ENCODE measurements at regions not wholly inside any gene's neighbourhood (a gene's known extent, or its start where the extent isn't known, plus 50 kb on each side); places are given as distances from the start of the nearest gene placed in this dataset.

- no peak overlapping the region for H3K27ac ChIP-seq
- no peak for TF ChIP-seq ZFX (IDR thresholded peaks at IDR 0.05)
- no peak for TF ChIP-seq CTCF (conservative IDR thresholded peaks at IDR 0.05)
These were observed 383.1 kb upstream of the HTR2A start for GRCh38 chr13:47279920-47280319.

GRCh38 chr13:47277774-47278173 lies 380.9 kb upstream of the HTR2A start:
- TF ChIP-seq CTCF (conservative IDR thresholded peaks at IDR 0.05), result no peak
- TF ChIP-seq ZFX (IDR thresholded peaks at IDR 0.05), result no peak
- H3K27ac ChIP-seq, result no peak overlapping the region

DNA sequence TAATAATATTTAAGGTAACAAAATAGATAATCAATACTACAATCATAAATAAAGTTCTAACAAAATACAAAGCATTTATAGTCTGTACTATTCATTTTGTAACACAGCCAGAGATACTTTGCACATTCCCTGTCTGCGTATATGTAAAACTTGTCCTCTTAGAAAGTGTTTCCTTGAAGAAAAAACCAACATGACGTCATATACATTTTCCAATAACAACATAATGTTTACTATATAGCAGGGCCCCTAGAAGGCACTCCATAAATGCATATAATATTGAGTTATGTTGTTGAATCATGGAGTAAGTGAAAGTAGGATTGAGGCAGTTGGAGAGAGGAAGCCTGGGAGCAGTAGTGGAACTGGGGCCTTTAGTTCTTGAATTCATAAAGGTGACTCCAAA lies 371.4 kb upstream of the HTR2A start:
- TF ChIP-seq CTCF (conservative IDR thresholded peaks at IDR 0.05), result no peak
- no peak for TF ChIP-seq ZFX (IDR thresholded peaks at IDR 0.05)
- no peak overlapping the region for H3K27ac ChIP-seq

DNA sequence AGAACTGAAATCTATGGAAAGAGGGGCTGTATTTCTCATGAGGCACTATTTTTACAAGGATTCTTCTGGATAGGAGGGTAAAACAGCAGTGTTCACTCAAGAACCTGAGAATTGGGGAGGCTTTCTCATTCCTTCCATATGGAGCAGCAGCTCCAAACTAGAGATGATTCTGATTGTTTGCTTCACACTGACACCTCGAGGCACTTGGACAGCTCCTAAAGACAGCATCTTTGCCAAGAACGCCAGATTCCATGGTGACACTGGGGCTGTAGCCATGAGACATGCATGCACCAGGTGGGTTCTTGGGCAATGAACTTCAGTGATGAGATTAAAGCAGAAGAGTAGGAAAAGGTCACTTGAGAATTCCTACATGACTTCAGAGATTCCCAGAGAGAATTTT lies 361.5 kb upstream of the HTR2A start:
- no peak for TF ChIP-seq ZFX (IDR thresholded peaks at IDR 0.05)
- TF ChIP-seq CTCF (conservative IDR thresholded peaks at IDR 0.05), result no peak
- H3K27ac ChIP-seq, result no peak overlapping the region

DNA sequence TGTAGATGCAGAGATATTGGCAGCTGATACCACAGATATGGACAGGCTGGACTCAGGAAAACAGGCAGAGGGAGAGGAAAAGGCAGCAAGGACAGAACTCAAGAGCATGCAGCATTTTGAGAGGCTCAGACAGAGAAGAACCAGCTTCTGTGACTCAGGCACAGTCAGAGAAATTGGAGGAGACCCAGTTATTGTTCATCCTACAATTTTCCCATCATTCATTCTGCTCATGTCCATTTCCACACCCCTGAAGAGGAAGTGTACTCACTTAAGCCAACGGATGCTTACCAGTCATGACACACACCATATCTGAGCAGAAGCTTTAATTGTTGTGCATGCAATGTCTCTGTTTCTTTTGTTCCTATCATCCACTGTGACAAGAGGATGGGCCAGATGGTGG lies 359.8 kb upstream of the HTR2A start:
- no peak for TF ChIP-seq CTCF (conservative IDR thresholded peaks at IDR 0.05)
- TF ChIP-seq ZFX (IDR thresholded peaks at IDR 0.05), result no peak
- no peak overlapping the region for H3K27ac ChIP-seq

DNA sequence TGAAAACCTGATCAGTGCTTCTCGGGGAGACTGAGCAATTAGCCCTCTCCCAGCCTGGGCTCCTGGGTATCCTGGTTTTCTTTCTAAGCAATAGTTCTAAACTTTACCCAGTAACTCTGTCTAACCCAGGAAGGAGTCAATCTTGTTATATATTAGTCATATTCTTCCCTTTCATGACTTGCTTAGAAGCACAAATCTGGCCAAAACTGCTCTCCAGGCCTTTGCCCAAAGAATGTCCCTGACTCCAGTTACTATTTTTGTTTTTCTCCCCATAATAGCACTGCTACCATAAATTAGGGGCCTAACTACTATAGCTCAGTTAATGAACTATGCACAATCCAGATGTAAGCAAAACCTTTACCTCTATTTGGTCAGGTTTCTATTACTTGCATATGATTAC lies 355.8 kb upstream of the HTR2A start:
- TF ChIP-seq CTCF (conservative IDR thresholded peaks at IDR 0.05), result no peak
- TF ChIP-seq ZFX (IDR thresholded peaks at IDR 0.05), result no peak

GRCh38 chr13:47251771-47252170 lies 354.9 kb upstream of the HTR2A start:
- H3K27ac ChIP-seq, result no peak overlapping the region
- no peak for TF ChIP-seq ZFX (IDR thresholded peaks at IDR 0.05)
- no peak for TF ChIP-seq CTCF (conservative IDR thresholded peaks at IDR 0.05)

More for the DNA sequence above, 355.8 kb upstream of the HTR2A start:
- H3K27ac ChIP-seq, result no peak overlapping the region

All from C4-2B (cell line).